ENCODE measurements at regions not wholly inside any gene's neighbourhood (a gene's known extent, or its start where the extent isn't known, plus 50 kb on each side); places are given as distances from the start of the nearest gene placed in this dataset.

GRCh38 chr11:69924308-69925161 is 105.3 kb upstream of the FGF3 start:
- no peak overlapping the region for H2AFZ ChIP-seq (ENCODE audit: low read length)
- H4K20me1 ChIP-seq (ENCODE audit: insufficient read depth, low read length, poor library complexity, severe bottlenecking): no peaks in the 10 kb centered on the region
- H3K36me3 ChIP-seq (ENCODE audit: insufficient read depth, low read length): no peaks in the 10 kb centered on the region
- no peaks in the 10 kb centered on the region for H3K79me2 ChIP-seq (ENCODE audit: insufficient read depth, low read length)
- H3K4me3 ChIP-seq (ENCODE audit: low read length, poor library complexity, severe bottlenecking): no peak overlapping the region
- no peak for TF ChIP-seq EZH2phosphoT487 (IDR thresholded peaks at IDR 0.05; ENCODE audit: borderline replicate concordance)
- no peaks in the 10 kb centered on the region for H3K9me3 ChIP-seq (ENCODE audit: insufficient read depth, low read depth, low read length)
- H3F3A ChIP-seq (ENCODE audit: low read depth): no peaks in the 10 kb centered on the region
- no peaks in the 10 kb centered on the region for H3K27me3 ChIP-seq (ENCODE audit: insufficient read depth, low read length, poor library complexity, severe bottlenecking)
- peaks cover 15% of the 10 kb centered on the region for H3K4me1 ChIP-seq (ENCODE audit: insufficient read depth, low read length, poor library complexity, severe bottlenecking)
- H3K9me2 ChIP-seq (replicated peaks; ENCODE audit: low read depth, low read length): no peaks in the 10 kb centered on the region
- H3K4me2 ChIP-seq (ENCODE audit: low read depth, low read length, poor library complexity, severe bottlenecking): no peak overlapping the region
- no peak overlapping the region for H3K9ac ChIP-seq (ENCODE audit: low read depth, low read length, poor library complexity, severe bottlenecking)

GRCh38 chr11:69925366-69926196 is 106.4 kb upstream of the FGF3 start:
- Histone ChIP-seq H3K4me1 (ENCODE audit: insufficient read depth, low read length, poor library complexity, severe bottlenecking) (peaks cover 15% of the 10 kb centered on the region), H3K36me3 (ENCODE audit: insufficient read depth, low read length) (no peaks in the 10 kb centered on the region), H4K20me1 (ENCODE audit: insufficient read depth, low read length, poor library complexity, severe bottlenecking) (no peaks in the 10 kb centered on the region), H3K9ac (ENCODE audit: low read depth, low read length, poor library complexity, severe bottlenecking) (peak overlapping the region; percentile 42), H3K27me3 (ENCODE audit: insufficient read depth, low read length, poor library complexity, severe bottlenecking) (no peaks in the 10 kb centered on the region), H3K9me2 (replicated peaks; ENCODE audit: low read depth, low read length) (no peaks in the 10 kb centered on the region), H3F3A (ENCODE audit: low read depth) (no peaks in the 10 kb centered on the region), H3K4me2 (ENCODE audit: low read depth, low read length, poor library complexity, severe bottlenecking) (peak overlapping the region; percentile 76), H3K9me3 (ENCODE audit: insufficient read depth, low read depth, low read length) (no peaks in the 10 kb centered on the region), H3K79me2 (ENCODE audit: insufficient read depth, low read length) (no peaks in the 10 kb centered on the region), H3K4me3 (ENCODE audit: low read length, poor library complexity, severe bottlenecking) (peak overlapping the region; percentile 36), H2AFZ (ENCODE audit: low read length) (peak overlapping the region; percentile 78)
- TF ChIP-seq CTCF (conservative IDR thresholded peaks at IDR 0.05; ENCODE audit: low read length) (no peak), EZH2phosphoT487 (IDR thresholded peaks at IDR 0.05; ENCODE audit: borderline replicate concordance) (no peak)

DNA sequence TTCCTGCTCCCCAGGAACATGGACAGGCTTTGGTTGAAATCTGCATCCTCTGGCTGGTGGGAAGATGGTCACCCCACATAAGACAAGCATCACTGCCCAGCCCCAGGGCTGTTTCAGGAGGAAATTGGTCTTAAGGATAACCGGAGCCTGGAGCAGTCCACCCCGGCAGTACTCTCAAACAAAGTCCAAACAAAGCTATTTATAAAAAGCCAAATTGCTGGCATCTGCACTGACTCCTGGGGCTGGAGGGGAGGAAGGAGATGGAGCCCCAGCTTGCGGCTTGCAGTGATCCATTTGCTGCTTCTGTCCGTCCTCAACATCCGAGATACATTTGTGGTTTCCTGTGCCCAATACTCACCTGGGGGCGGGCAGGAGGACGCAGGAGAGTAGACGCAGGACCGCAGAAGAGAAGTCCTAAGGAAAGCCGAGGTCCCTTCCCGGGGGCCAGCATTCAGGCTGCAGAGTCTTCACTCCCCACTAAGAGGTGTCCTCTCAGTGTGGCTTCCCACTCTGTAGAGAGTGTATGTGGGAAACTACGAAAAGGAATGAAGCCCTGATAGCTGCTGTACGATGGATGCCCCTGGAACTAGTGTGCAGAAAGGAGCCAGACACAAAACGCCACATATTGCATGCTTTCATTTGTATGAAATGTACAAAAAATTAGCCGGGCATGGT is 107.3 kb upstream of the FGF3 start:
- H3K36me3 ChIP-seq (ENCODE audit: insufficient read depth, low read length): no peaks in the 10 kb centered on the region
- peak overlapping the region; percentile 76 for H3K4me2 ChIP-seq (ENCODE audit: low read depth, low read length, poor library complexity, severe bottlenecking)
- H3K9me3 ChIP-seq (ENCODE audit: insufficient read depth, low read depth, low read length): no peaks in the 10 kb centered on the region
- peak overlapping the region; percentile 78 for H2AFZ ChIP-seq (ENCODE audit: low read length)
- no peaks in the 10 kb centered on the region for H4K20me1 ChIP-seq (ENCODE audit: insufficient read depth, low read length, poor library complexity, severe bottlenecking)
- H3K9ac ChIP-seq (ENCODE audit: low read depth, low read length, poor library complexity, severe bottlenecking): peak overlapping the region; percentile 42
- H3K4me3 ChIP-seq (ENCODE audit: low read length, poor library complexity, severe bottlenecking): peak overlapping the region; percentile 36
- no peaks in the 10 kb centered on the region for H3K27me3 ChIP-seq (ENCODE audit: insufficient read depth, low read length, poor library complexity, severe bottlenecking)
- TF ChIP-seq CTCF (conservative IDR thresholded peaks at IDR 0.05; ENCODE audit: low read length) (no peak), EZH2phosphoT487 (IDR thresholded peaks at IDR 0.05; ENCODE audit: borderline replicate concordance) (no peak)
- H3K4me1 ChIP-seq (ENCODE audit: insufficient read depth, low read length, poor library complexity, severe bottlenecking): peaks cover 15% of the 10 kb centered on the region
- no peaks in the 10 kb centered on the region for H3K79me2 ChIP-seq (ENCODE audit: insufficient read depth, low read length)
- no peaks in the 10 kb centered on the region for H3K9me2 ChIP-seq (replicated peaks; ENCODE audit: low read depth, low read length)
- H3F3A ChIP-seq (ENCODE audit: low read depth): no peaks in the 10 kb centered on the region
